KBM-7 (cell line): ENCODE measurements at regions not wholly inside any gene's neighbourhood (a gene's known extent, or its start where the extent isn't known, plus 50 kb on each side); places are given as distances from the start of the nearest gene placed in this dataset.
"Not testable (repeated sequence)": the region's sequence is repeated elsewhere in the genome, so short reads cannot be mapped to it uniquely, and the experiment has no call there.

Source experiments
- DNase-seq: peaks from one replicate; pipeline ENCODE4 v3.0.0-alpha.2; 2015
- in situ Hi-C: fragments of 300-500 bp; cut with MboI; formaldehyde crosslinking; loops from 2 replicates; pipeline ENCODE4 v1.14.3; 2020; ENCODE audit warnings: low sequenced_read_pairs, low pct_unique_long_range_greater_than_20kb, mixed read lengths

- DNase-seq = no peak
- in situ Hi-C loops = no loop called here
Measured at GRCh38 chr15:58346361-58346760, 85.4 kb upstream of the LIPC start.

- DNase-seq = no peak
- in situ Hi-C loops = no loop called here
Measured at GRCh38 chr15:58348095-58348812, 83.5 kb upstream of the LIPC start.

GRCh38 chr15:58352026-58352929, 79.5 kb upstream of the LIPC start:
- no peak for DNase-seq
- in situ Hi-C loops = no loop called here

GRCh38 chr15:58355382-58355971, 76.3 kb upstream of the LIPC start:
- in situ Hi-C loops = no loop called here
- DNase-seq = peak; percentile 29

- in situ Hi-C loops = no loop called here
- DNase-seq = no peak
Measured at GRCh38 chr15:58355973-58356372, 75.8 kb upstream of the LIPC start.

GRCh38 chr15:58357529-58358476, 74.0 kb upstream of the LIPC start:
- DNase-seq = no peak
- in situ Hi-C loops = no loop called here

GRCh38 chr15:58360421-58361090, 71.2 kb upstream of the LIPC start:
- no peak for DNase-seq
- in situ Hi-C loops = no loop called here

- DNase-seq = peak; percentile 66
- in situ Hi-C loops = no loop called here
Measured at GRCh38 chr15:58361273-58361759, 70.5 kb upstream of the LIPC start.

- in situ Hi-C loops = no loop called here
- DNase-seq = no peak
Measured at GRCh38 chr15:58362262-58362922, 69.4 kb upstream of the LIPC start.

- DNase-seq, in situ Hi-C loops: not testable (repeated sequence)
Measured at GRCh38 chr15:58363118-58363517, 68.7 kb upstream of the LIPC start.

GRCh38 chr15:58363673-58364072, 68.1 kb upstream of the LIPC start:
- in situ Hi-C loops, DNase-seq: not testable (repeated sequence)

- in situ Hi-C loops, DNase-seq: not testable (repeated sequence)
Measured at GRCh38 chr15:58365098-58365497, 66.7 kb upstream of the LIPC start.

- peak; percentile 88 for DNase-seq
- in situ Hi-C loops = no loop called here
Measured at GRCh38 chr15:58369261-58369701, 62.5 kb upstream of the LIPC start.

- no peak for DNase-seq
- in situ Hi-C loops = no loop called here
Measured at GRCh38 chr15:58369956-58370355, 61.8 kb upstream of the LIPC start.

- in situ Hi-C loops = no loop called here
- no peak for DNase-seq
Measured at GRCh38 chr15:58374147-58374546, 57.6 kb upstream of the LIPC start.

GRCh38 chr15:58377193-58377592, 54.6 kb upstream of the LIPC start:
- no peak for DNase-seq
- in situ Hi-C loops = no loop called here

GRCh38 chr15:58378241-58379085, 53.3 kb upstream of the LIPC start:
- in situ Hi-C loops = no loop called here
- DNase-seq = no peak
